Smooth muscle cell (in vitro differentiated cells): ENCODE measurements at regions not wholly inside any gene's neighbourhood (a gene's known extent, or its start where the extent isn't known, plus 50 kb on each side); places are given as distances from the start of the nearest gene placed in this dataset.

Experiments used
- DNase-seq: peaks from one replicate; lab custom pipeline; 2025; ENCODE audit not compliant: unreplicated experiment; lab: John Stamatoyannopoulos, UW
- H2AFZ ChIP-seq: fragments of 200-600 bp; sonication (generic); 2 replicates; pipeline ENCODE4 v1.6.0; 2016; ENCODE audit warnings: antibody characterized with exemption, low read depth, mild to moderate bottlenecking
- H3F3A ChIP-seq: fragments of 200-600 bp; sonication (generic); 2 replicates; pipeline ENCODE4 v1.6.0; 2017; ENCODE audit warnings: antibody characterized with exemption, low read depth
- H3K27ac ChIP-seq: fragments of 200-600 bp; sonication (generic); 2 replicates; pipeline ENCODE4 v1.5.1; 2016; ENCODE audit warnings: low read depth, mild to moderate bottlenecking
- H3K27me3 ChIP-seq: fragments of 200-600 bp; sonication (generic); 2 replicates; pipeline ENCODE4 v1.6.1; 2016; ENCODE audit warnings: low read depth, mild to moderate bottlenecking
- H3K36me3 ChIP-seq: fragments of 200-600 bp; sonication (generic); 2 replicates; pipeline ENCODE4 v1.5.1; 2016; ENCODE audit warnings: low read depth
- H3K4me1 ChIP-seq: fragments of 200-600 bp; sonication (generic); 2 replicates; pipeline ENCODE4 v1.5.1; 2016; ENCODE audit warnings: low read depth
- H3K4me2 ChIP-seq: fragments of 200-600 bp; sonication (generic); 2 replicates; pipeline ENCODE4 v1.6.0; 2016; ENCODE audit warnings: mild to moderate bottlenecking
- H3K4me3 ChIP-seq: fragments of 200-600 bp; sonication (generic); 2 replicates; pipeline ENCODE4 v1.5.1; 2016; ENCODE audit warnings: mild to moderate bottlenecking
- H3K79me2 ChIP-seq: fragments of 200-600 bp; sonication (generic); 2 replicates; pipeline ENCODE4 v1.6.0; 2016; ENCODE audit warnings: low read depth, mild to moderate bottlenecking
- H3K9ac ChIP-seq: fragments of 200-600 bp; sonication (generic); 2 replicates; pipeline ENCODE4 v1.6.0; 2016; ENCODE audit warnings: low read depth
- H3K9me3 ChIP-seq: fragments of 200-600 bp; sonication (generic); replicated peaks from 2 replicates; pipeline ENCODE4 v1.5.1; 2016; ENCODE audit warnings: low read depth
- H4K20me1 ChIP-seq: fragments of 200-600 bp; sonication (generic); 2 replicates; pipeline ENCODE4 v1.6.0; 2016; ENCODE audit warnings: low read depth
- WGBS: methylation state at CpG from one replicate; pipeline ENCODE4 v1.1.7; 2016; ENCODE audit warnings: low lambda C conversion rate; 5-methylcytosine and 5-hydroxymethylcytosine counted together
- TF ChIP-seq, protein P1 (sequence below): fragments of 200-600 bp; sonication (generic); IDR thresholded peaks from 2 replicates; pipeline ENCODE4 v1.5.1; 2017; ENCODE audit warnings: borderline replicate concordance, mild to moderate bottlenecking, antibody characterized with exemption; ENCODE audit not compliant: insufficient read depth, poor library complexity, severe bottlenecking

DNA sequence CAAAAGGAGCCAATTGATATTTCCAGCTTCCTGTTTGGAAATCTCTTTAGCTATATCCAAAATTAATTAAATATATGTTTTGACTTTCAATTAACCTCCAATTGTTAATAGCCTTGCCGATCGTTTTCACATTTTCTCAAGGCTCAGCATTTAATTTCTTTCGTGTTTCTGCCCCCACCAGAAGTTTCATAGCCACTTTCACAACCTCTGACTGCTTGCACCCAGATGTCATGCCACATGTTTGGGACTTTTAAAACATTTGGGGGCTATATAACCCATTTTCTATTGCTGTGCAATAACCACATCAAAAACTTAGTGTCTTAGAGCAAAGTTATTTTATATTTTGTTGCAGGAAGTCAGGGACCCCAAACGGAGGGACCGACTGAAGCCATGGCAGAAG, 510.6 kb upstream of the CNTNAP2 start:
- Histone ChIP-seq H3K4me1 (no peaks in the 10 kb centered on the region), H3K9ac (no peak overlapping the region), H2AFZ (no peak overlapping the region), H3K9me3 (no peaks in the 10 kb centered on the region), H3K4me2 (no peak overlapping the region), H3K27me3 (no peaks in the 10 kb centered on the region), H3K36me3 (no peaks in the 10 kb centered on the region), H4K20me1 (no peaks in the 10 kb centered on the region), H3K4me3 (no peak overlapping the region), H3K27ac (no peak overlapping the region), H3K79me2 (no peaks in the 10 kb centered on the region), H3F3A (no peaks in the 10 kb centered on the region)
- TF ChIP-seq, protein P1, sequence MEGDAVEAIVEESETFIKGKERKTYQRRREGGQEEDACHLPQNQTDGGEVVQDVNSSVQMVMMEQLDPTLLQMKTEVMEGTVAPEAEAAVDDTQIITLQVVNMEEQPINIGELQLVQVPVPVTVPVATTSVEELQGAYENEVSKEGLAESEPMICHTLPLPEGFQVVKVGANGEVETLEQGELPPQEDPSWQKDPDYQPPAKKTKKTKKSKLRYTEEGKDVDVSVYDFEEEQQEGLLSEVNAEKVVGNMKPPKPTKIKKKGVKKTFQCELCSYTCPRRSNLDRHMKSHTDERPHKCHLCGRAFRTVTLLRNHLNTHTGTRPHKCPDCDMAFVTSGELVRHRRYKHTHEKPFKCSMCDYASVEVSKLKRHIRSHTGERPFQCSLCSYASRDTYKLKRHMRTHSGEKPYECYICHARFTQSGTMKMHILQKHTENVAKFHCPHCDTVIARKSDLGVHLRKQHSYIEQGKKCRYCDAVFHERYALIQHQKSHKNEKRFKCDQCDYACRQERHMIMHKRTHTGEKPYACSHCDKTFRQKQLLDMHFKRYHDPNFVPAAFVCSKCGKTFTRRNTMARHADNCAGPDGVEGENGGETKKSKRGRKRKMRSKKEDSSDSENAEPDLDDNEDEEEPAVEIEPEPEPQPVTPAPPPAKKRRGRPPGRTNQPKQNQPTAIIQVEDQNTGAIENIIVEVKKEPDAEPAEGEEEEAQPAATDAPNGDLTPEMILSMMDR = no peak
- no peak for DNase-seq
- WGBS = 87% methylated on average over 5 of the region's 5 CpGs

DNA sequence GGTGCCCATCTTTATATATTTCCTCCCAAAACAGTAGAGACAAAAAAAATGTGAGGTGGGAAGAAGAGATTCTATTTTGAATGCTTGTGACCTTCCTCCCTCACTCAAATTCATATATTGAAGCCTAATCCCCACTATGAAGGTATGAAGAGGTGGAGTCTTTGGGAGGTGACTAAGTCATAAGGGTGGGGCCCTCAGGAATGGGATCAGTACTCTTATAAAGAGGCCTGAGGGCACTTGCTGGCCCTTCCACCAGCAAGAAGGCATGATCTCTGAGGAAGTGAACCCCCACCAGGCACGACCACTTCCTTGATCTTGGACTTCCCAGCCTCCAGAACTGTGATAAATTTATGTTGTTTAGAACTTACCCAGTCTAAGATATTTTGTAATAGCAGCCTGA, 517.2 kb upstream of the CNTNAP2 start:
- Histone ChIP-seq H3K4me2 (no peak overlapping the region), H3K9me3 (no peaks in the 10 kb centered on the region), H3K27ac (no peak overlapping the region), H2AFZ (no peak overlapping the region), H3K9ac (no peak overlapping the region), H3K27me3 (no peaks in the 10 kb centered on the region), H4K20me1 (no peaks in the 10 kb centered on the region), H3K79me2 (no peaks in the 10 kb centered on the region), H3K4me1 (no peaks in the 10 kb centered on the region), H3K4me3 (no peak overlapping the region), H3F3A (no peaks in the 10 kb centered on the region), H3K36me3 (no peaks in the 10 kb centered on the region)
- TF ChIP-seq, protein P1 = no peak
- no peak for DNase-seq
- 64% methylated on average over 1 of the region's 1 CpG for WGBS

DNA sequence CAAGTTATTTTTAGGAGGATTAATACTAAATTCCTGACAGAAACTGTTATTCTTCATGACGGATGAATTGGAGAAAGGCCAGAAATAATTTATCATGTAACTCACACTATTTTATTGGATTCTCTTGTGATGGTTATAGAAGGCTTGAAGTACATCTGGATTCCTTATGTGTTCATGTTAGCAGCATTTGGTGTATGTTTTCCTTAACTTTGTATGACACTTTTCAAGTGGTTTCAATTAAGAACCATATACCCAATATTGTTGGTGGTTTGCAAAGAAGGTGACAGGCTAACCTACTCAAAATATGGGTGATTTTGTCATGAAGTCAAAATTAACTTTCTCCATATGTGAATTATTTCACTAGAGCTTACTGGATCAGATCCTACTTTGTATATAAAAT, 532.2 kb upstream of the CNTNAP2 start:
- Histone ChIP-seq H3K4me2 (no peak overlapping the region), H3K27me3 (no peaks in the 10 kb centered on the region), H4K20me1 (no peaks in the 10 kb centered on the region), H3K79me2 (no peaks in the 10 kb centered on the region), H3K9me3 (no peaks in the 10 kb centered on the region), H2AFZ (no peak overlapping the region), H3K27ac (no peak overlapping the region), H3K36me3 (no peaks in the 10 kb centered on the region), H3K9ac (no peak overlapping the region), H3F3A (no peaks in the 10 kb centered on the region), H3K4me3 (no peak overlapping the region), H3K4me1 (no peaks in the 10 kb centered on the region)
- DNase-seq = no peak
- TF ChIP-seq, protein P1 = no peak
- 93% methylated on average over 1 of the region's 1 CpG for WGBS

DNA sequence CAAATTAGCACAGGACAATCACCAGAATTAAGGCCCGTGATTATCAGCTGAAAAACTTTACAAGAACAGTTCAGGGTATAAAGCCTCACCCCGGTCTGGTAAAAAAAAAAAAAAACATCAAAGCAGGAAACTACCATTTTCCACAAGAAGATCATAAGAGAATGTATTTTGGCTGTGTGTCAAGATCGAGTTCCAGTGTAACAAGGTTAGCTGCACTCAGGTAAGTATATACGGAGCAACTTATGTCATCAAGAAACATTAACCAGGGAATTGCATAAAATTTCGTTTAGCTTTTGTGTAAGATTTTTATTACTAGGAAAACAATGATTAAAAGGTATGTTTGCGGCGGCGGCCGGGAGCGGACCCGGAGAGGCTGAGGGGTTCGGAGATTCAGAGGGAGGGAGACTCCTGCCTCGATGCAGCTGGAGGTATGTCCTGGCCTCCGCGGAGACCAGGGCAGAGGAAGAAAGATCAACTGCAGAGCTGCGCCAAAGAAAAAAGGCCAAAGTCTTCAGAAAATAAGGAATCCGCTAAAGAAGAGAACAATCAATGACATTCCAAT, 533.8 kb upstream of the CNTNAP2 start:
- H3K27me3 ChIP-seq = no peaks in the 10 kb centered on the region
- no peak overlapping the region for H3K9ac ChIP-seq
- 87% methylated on average over 17 of the region's 17 CpGs for WGBS
- no peaks in the 10 kb centered on the region for H3K9me3 ChIP-seq
- H3K36me3 ChIP-seq = no peaks in the 10 kb centered on the region
- no peak overlapping the region for H3K4me2 ChIP-seq
- no peak overlapping the region for H2AFZ ChIP-seq
- H3K27ac ChIP-seq = no peak overlapping the region
- no peak for DNase-seq
- H3F3A ChIP-seq = no peaks in the 10 kb centered on the region
- H3K4me3 ChIP-seq = no peak overlapping the region
- no peaks in the 10 kb centered on the region for H3K79me2 ChIP-seq
- H3K4me1 ChIP-seq = no peaks in the 10 kb centered on the region
- TF ChIP-seq, protein P1 = no peak
- no peaks in the 10 kb centered on the region for H4K20me1 ChIP-seq
